HL-60 (cell line): ENCODE measurements at regions not wholly inside any gene's neighbourhood (a gene's known extent, or its start where the extent isn't known, plus 50 kb on each side); places are given as distances from the start of the nearest gene placed in this dataset.

Experiments
- POLR2AphosphoS5 ChIP-seq: IDR thresholded peaks from 2 replicates; pipeline ENCODE4 v1.6.1; 2012; ENCODE audit warnings: low read depth
- SPI1 ChIP-seq: IDR thresholded peaks from 2 replicates; pipeline ENCODE4 v1.6.1; 2012; ENCODE audit warnings: low read depth, mild to moderate bottlenecking, borderline replicate concordance
- TF ChIP-seq, protein P1 (sequence below): IDR thresholded peaks from one replicate; pipeline ENCODE4 v1.5.1; 2011; ENCODE audit warnings: low read length, control low read depth, inconsistent platforms; ENCODE audit not compliant: insufficient read depth
- TF ChIP-seq, protein P2 (sequence below): IDR thresholded peaks from 2 replicates; pipeline ENCODE4 v1.6.1; 2012; ENCODE audit warnings: low read depth; ENCODE audit not compliant: insufficient replicate concordance

DNA sequence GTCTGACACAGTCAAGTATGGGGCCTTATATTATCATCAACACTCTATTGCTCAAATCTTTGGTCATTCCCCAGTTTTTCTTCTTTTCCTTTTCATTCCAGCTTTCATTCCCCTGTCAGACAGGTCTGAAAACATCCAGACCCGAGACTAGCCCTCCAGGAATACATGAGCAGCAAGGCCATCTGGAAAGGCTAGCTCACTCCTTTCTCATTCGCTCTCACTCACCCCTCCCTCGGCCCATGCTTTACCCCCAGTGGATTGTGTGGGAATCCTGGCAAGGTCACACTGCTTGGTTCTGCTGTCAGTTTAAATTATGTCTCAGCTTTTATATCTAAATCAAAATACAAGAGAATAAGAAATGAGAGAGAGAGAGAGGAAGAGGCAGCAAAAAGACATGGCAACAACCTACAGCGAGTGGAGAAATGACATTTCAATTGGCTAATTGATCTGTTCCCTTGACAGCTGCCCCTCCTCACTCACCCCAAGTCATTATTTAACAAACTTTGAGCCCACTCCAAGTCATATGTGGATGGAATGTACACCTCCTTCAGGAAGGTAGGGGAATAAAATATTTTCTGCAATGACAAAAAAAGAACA lies 962.2 kb downstream of the TUSC7 start:
- TF ChIP-seq, protein P1, sequence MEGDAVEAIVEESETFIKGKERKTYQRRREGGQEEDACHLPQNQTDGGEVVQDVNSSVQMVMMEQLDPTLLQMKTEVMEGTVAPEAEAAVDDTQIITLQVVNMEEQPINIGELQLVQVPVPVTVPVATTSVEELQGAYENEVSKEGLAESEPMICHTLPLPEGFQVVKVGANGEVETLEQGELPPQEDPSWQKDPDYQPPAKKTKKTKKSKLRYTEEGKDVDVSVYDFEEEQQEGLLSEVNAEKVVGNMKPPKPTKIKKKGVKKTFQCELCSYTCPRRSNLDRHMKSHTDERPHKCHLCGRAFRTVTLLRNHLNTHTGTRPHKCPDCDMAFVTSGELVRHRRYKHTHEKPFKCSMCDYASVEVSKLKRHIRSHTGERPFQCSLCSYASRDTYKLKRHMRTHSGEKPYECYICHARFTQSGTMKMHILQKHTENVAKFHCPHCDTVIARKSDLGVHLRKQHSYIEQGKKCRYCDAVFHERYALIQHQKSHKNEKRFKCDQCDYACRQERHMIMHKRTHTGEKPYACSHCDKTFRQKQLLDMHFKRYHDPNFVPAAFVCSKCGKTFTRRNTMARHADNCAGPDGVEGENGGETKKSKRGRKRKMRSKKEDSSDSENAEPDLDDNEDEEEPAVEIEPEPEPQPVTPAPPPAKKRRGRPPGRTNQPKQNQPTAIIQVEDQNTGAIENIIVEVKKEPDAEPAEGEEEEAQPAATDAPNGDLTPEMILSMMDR, result no peak
- TF ChIP-seq POLR2AphosphoS5 (no peak), SPI1 (no peak)
- TF ChIP-seq, protein P2, sequence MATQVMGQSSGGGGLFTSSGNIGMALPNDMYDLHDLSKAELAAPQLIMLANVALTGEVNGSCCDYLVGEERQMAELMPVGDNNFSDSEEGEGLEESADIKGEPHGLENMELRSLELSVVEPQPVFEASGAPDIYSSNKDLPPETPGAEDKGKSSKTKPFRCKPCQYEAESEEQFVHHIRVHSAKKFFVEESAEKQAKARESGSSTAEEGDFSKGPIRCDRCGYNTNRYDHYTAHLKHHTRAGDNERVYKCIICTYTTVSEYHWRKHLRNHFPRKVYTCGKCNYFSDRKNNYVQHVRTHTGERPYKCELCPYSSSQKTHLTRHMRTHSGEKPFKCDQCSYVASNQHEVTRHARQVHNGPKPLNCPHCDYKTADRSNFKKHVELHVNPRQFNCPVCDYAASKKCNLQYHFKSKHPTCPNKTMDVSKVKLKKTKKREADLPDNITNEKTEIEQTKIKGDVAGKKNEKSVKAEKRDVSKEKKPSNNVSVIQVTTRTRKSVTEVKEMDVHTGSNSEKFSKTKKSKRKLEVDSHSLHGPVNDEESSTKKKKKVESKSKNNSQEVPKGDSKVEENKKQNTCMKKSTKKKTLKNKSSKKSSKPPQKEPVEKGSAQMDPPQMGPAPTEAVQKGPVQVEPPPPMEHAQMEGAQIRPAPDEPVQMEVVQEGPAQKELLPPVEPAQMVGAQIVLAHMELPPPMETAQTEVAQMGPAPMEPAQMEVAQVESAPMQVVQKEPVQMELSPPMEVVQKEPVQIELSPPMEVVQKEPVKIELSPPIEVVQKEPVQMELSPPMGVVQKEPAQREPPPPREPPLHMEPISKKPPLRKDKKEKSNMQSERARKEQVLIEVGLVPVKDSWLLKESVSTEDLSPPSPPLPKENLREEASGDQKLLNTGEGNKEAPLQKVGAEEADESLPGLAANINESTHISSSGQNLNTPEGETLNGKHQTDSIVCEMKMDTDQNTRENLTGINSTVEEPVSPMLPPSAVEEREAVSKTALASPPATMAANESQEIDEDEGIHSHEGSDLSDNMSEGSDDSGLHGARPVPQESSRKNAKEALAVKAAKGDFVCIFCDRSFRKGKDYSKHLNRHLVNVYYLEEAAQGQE, result no peak
